Parathyroid adenoma (tissue), 2 donors: ENCODE measurements at regions not wholly inside any gene's neighbourhood (a gene's known extent, or its start where the extent isn't known, plus 50 kb on each side); places are given as distances from the start of the nearest gene placed in this dataset.

ENCODE experiments used
- H2AFZ ChIP-seq: fragments of 300-600 bp; sonication (generic); one replicate; pipeline ENCODE4 v1.7.0; 2017; ENCODE audit warnings: antibody characterized with exemption, mild to moderate bottlenecking
- H3K27ac ChIP-seq: fragments of 300-600 bp; sonication (generic); one replicate; pipeline ENCODE4 v1.7.0; 2017
- H3K27me3 ChIP-seq: fragments of 300-600 bp; sonication (generic); one replicate; pipeline ENCODE4 v1.7.0; 2017; ENCODE audit warnings: low read length; ENCODE audit not compliant: control insufficient read depth, insufficient read depth
- H3K36me3 ChIP-seq: fragments of 300-600 bp; sonication (generic); one replicate; pipeline ENCODE4 v1.7.0; 2017; ENCODE audit warnings: low read length; ENCODE audit not compliant: control insufficient read depth, insufficient read depth
- H3K4me1 ChIP-seq: fragments of 300-600 bp; sonication (generic); one replicate; pipeline ENCODE4 v1.7.0; 2017; ENCODE audit warnings: control low read depth
- H3K4me2 ChIP-seq: fragments of 300-600 bp; sonication (generic); one replicate; pipeline ENCODE4 v1.7.0; 2017; ENCODE audit warnings: low read length
- H3K4me3 ChIP-seq: fragments of 300-600 bp; sonication (generic); one replicate; pipeline ENCODE4 v1.7.0; 2017; ENCODE audit warnings: low read depth, low read length
- H3K79me2 ChIP-seq: fragments of 300-600 bp; sonication (generic); one replicate; pipeline ENCODE4 v1.7.0; 2017; ENCODE audit warnings: control low read depth
- H3K9ac ChIP-seq: fragments of 300-600 bp; sonication (generic); one replicate; pipeline ENCODE4 v1.7.0; 2017; ENCODE audit warnings: mild to moderate bottlenecking
- H3K9me3 ChIP-seq: fragments of 300-600 bp; sonication (generic); one replicate; pipeline ENCODE4 v1.7.0; 2017; ENCODE audit warnings: low read length; ENCODE audit not compliant: control insufficient read depth
- TF ChIP-seq, protein P1 (sequence below): fragments of 300-600 bp; sonication (generic); IDR thresholded peaks from one replicate; pipeline ENCODE4 v1.7.0; 2017; ENCODE audit warnings: antibody characterized with exemption, mild to moderate bottlenecking
- donor health status: primary hyperparathyroidism.

DNA sequence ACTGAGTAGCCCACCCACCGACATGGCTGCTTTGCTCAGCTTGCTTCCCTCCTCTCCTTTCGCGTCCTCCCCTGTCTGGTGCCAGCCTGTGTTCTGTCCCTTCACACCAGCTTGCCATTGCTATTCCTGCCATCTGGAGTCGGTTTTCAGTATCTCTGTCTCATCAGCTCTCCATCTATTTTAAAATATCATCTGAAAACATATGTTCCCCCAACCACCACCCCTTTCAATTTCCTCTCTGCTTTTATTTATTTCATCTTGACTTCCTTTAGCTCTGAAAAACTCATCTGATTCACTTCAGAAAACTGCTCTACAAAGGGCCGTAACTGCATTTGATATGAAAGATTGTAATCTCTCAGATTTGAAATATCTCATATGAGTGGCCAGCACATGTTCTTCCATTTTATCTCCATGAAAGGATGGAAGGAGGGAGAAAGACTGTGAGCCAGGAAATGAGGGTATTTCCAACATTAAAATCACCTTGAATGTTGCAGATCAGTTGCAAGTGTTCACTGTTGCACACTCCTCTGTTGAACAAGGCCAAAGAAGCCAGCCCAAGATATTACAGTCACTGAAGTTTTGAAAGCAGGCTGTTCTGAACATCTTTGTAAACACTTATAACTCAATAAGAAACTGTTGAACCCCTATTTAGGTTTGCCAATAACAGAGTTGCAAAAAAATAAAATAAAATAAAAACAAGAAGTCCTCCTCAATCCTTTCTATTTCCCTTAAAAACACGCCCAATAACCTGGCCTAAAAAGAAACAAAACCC, 202.4 kb upstream of the NEBL start:
- Histone ChIP-seq H3K27me3 (no peaks in the 10 kb centered on the region), H3K9ac (no peak overlapping the region), H3K4me1 (peaks cover 3% of the 10 kb centered on the region), H3K36me3 (no peaks in the 10 kb centered on the region), H3K9me3 (no peaks in the 10 kb centered on the region), H3K4me3 (no peak overlapping the region), H3K79me2 (no peaks in the 10 kb centered on the region), H2AFZ (no peak overlapping the region), H3K27ac (no peak overlapping the region), H3K4me2 (no peak overlapping the region)
- TF ChIP-seq, protein P1, sequence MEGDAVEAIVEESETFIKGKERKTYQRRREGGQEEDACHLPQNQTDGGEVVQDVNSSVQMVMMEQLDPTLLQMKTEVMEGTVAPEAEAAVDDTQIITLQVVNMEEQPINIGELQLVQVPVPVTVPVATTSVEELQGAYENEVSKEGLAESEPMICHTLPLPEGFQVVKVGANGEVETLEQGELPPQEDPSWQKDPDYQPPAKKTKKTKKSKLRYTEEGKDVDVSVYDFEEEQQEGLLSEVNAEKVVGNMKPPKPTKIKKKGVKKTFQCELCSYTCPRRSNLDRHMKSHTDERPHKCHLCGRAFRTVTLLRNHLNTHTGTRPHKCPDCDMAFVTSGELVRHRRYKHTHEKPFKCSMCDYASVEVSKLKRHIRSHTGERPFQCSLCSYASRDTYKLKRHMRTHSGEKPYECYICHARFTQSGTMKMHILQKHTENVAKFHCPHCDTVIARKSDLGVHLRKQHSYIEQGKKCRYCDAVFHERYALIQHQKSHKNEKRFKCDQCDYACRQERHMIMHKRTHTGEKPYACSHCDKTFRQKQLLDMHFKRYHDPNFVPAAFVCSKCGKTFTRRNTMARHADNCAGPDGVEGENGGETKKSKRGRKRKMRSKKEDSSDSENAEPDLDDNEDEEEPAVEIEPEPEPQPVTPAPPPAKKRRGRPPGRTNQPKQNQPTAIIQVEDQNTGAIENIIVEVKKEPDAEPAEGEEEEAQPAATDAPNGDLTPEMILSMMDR: no peak

GRCh38 chr10:21097926-21098355, 200.8 kb upstream of the NEBL start:
- H3K4me2 ChIP-seq: no peak overlapping the region
- H3K4me1 ChIP-seq: peaks cover 3% of the 10 kb centered on the region
- no peaks in the 10 kb centered on the region for H3K9me3 ChIP-seq
- H3K27me3 ChIP-seq: no peaks in the 10 kb centered on the region
- H3K4me3 ChIP-seq: no peak overlapping the region
- TF ChIP-seq, protein P1: no peak
- H3K27ac ChIP-seq: no peak overlapping the region
- no peaks in the 10 kb centered on the region for H3K36me3 ChIP-seq
- no peaks in the 10 kb centered on the region for H3K79me2 ChIP-seq
- H2AFZ ChIP-seq: no peak overlapping the region
- no peak overlapping the region for H3K9ac ChIP-seq

DNA sequence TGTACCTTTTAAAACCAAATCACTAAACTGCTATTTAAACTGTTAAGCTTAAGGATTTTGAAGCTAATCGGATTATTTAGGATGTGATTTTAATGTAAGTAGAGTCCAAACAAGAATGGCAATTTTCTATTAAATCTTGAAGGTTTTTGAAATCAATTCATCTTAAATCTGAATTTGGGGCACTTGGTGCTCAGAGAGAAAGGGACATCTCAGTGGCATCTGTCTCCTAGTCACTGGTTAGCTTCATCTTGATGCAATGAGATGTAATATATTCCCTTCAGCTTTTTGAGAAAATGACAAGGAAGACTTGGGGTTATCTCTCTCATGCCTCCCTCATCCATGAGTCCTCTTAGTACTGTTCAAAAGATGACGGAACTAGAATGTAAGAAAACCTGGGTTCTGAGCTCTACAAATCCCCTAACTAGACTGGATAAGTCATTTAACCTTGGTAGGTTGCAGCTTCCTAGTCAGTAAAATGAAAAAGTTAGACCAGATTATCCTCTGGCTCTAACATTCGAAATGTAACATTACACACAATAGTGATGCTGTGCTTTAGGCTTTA, 198.5 kb upstream of the NEBL start:
- no peaks in the 10 kb centered on the region for H3K79me2 ChIP-seq
- no peaks in the 10 kb centered on the region for H3K9me3 ChIP-seq
- H3K4me2 ChIP-seq: no peak overlapping the region

GRCh38 chr10:21095073-21095472, 198.0 kb upstream of the NEBL start:
- Histone ChIP-seq H3K4me1 (peaks cover 3% of the 10 kb centered on the region), H3K27ac (no peak overlapping the region), H3K4me3 (no peak overlapping the region), H3K36me3 (no peaks in the 10 kb centered on the region), H3K9me3 (no peaks in the 10 kb centered on the region), H2AFZ (no peak overlapping the region), H3K4me2 (no peak overlapping the region), H3K79me2 (peaks cover 1% of the 10 kb centered on the region), H3K27me3 (no peaks in the 10 kb centered on the region), H3K9ac (no peak overlapping the region)
- TF ChIP-seq, protein P1: no peak

More for the DNA sequence above, 198.5 kb upstream of the NEBL start:
- Histone ChIP-seq H3K36me3 (no peaks in the 10 kb centered on the region), H3K9ac (no peak overlapping the region), H2AFZ (no peak overlapping the region), H3K27ac (no peak overlapping the region), H3K27me3 (no peaks in the 10 kb centered on the region), H3K4me3 (no peak overlapping the region), H3K4me1 (peaks cover 3% of the 10 kb centered on the region)
- TF ChIP-seq, protein P1: no peak
